HG03175 (cell line): ENCODE measurements at regions not wholly inside any gene's neighbourhood (a gene's known extent, or its start where the extent isn't known, plus 50 kb on each side); places are given as distances from the start of the nearest gene placed in this dataset.

Source experiments
- ATAC-seq: cut with Tn5 transposase; IDR thresholded peaks from one replicate; pipeline ENCODE4 v1.9.1; 2021; ENCODE audit warnings: mild to moderate bottlenecking, moderate library complexity; ENCODE audit not compliant: unreplicated experiment

DNA sequence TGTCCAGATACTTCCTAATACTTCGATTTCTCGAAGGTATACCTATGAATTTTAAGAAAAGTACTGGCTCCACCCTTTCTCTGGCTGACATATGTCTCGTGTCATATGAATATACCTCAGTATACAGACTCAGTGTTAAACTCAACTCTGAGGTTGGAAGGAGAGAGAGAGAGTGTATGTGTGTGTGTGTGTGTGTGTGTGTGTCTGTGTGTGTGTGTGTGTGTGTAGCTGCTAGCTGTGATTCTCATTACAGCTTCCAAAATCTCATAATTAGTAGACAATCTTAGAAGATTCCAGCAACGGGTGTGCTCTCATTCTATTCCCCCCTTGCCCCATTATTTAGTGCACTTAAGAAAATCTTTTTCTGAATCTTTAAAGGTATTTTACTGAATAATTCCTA, 380.3 kb upstream of the B3GALT2 start:
- ATAC-seq, result no peak

DNA sequence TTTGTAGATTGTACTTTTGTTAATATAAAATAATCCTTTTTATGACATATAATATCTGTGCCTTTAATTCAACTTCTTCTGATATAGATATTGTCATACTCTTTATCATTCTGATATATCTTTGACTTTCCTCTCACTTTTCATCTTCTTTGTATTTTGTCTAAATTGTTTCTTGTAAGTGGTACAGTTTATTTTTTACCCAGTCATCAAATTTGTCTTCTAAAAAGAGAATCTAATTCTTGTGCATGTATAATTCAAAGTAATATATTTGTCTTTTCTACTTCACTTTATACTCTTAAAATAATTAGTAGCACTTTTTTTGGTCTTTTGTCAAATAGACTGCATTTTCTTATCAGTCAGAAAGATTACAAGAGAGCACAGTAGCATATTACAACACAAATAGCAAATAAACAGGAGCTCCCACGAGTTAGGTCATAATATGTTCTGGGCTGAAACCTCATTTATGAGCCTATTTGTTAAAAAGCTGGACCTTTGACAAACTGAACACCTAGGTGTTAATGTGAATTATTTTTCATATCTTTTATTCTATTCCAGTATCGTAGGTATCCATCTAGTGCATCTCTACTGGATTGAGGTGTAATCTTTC, 379.7 kb upstream of the B3GALT2 start:
- no peak for ATAC-seq

- ATAC-seq, result no peak
Observed at GRCh38 chr1:193562121-193562520, 375.7 kb upstream of the B3GALT2 start.

DNA sequence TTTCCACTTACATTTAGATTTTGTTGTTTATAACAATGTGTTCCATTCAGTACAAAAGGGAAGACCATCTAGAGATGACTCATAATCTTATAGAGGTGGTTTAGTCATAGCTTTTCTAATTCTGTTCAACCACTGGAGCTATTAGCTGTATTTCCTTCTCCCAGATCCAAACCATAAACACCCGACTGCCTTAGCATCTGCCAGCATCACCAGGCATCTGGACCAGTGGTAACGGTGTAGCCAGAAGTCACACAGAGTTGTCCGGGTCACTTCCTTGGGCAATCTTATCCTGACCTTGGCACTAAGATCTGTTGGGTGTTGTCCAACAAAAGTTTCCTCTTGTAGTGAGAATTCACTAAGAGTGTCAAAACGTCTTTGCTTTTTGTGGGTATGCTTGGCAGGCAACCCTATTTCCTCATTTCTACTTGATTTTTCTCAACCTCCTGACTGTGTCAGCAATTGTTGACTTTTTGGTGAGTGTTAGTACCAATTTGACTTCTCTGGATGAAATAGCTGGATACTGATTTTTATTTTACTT, 372.1 kb upstream of the B3GALT2 start:
- no peak for ATAC-seq

- no peak for ATAC-seq
Observed at GRCh38 chr1:193555662-193556441, 369.4 kb upstream of the B3GALT2 start.

DNA sequence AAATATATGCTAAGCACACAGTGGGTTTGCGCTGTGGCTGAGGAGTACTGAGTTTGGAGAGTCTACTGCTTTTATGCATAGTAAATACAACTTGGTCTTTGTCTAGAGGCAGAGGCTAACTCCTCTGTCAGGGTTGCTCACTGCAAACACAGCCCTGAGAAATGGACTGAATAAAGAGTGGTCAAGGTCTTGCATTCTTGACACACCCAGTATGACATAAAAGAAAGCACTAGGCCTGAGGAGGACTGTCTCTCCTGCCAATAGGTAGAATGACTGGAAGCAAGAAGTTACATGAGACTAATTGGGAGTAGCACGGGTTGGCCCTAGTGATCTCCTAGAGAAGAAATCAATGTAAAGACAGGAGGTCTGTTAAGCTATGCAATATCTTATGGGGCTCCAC, 367.2 kb upstream of the B3GALT2 start:
- ATAC-seq, result no peak

DNA sequence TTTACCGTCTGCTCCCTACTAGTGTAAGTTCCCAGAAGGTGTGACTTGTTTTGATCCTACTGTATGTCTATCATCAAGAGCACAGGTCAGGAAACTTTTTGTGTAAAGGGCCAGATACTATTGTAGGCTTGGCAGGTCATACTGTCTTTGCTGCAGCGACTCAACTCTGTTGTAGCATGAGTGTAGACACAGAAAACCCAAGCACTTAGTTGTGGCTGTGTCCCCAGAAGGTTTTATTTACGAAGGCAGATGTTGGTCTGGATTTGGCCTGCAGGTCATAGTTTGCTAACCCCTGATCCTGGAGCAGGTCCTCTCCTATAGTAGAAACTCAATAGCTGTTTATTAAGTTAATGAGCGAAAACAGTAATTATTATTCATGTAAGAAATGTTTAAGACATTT, 365.9 kb upstream of the B3GALT2 start:
- ATAC-seq, result no peak

DNA sequence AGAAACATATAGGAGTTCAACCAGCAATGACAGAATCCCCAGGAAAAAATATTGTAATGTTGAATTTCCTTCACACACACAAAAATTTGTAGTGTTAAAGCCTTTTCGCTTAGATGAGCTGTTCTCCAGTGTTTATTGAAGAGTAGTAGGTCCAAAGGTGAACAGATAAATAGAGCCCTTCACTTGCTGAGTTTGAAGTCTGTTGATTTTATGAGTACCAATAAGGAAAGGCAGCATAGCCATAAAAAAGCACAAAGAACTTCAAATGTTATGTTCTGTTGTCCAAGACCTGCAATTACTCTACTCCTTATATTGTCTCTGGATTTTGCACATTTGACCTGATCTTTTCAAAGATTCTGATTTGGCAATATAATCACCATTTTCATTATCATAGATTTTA, 362.7 kb upstream of the B3GALT2 start:
- ATAC-seq, result no peak

- ATAC-seq, result no peak
Observed at GRCh38 chr1:193545171-193545570, 358.8 kb upstream of the B3GALT2 start.

DNA sequence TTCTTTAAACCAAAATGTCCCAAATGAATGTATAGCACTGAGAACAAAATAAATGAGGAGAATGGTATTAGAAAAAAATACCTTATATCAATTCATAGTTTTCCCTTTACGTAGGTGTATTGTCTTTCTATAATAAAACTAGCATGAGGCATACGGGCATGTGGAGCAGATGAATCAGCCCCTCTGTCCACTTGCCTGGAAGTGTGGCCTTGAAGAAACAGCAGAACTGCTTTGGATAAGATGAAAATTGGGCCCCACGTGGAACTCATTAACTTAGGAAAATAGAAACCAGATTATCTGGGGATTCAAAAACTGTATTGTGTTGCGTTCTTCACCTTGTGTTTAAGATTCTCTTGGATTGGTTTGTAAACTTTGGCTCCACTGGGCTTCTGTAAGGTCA, 356.8 kb upstream of the B3GALT2 start:
- ATAC-seq, result no peak

GRCh38 chr1:193542690-193543089, 356.3 kb upstream of the B3GALT2 start:
- no peak for ATAC-seq

DNA sequence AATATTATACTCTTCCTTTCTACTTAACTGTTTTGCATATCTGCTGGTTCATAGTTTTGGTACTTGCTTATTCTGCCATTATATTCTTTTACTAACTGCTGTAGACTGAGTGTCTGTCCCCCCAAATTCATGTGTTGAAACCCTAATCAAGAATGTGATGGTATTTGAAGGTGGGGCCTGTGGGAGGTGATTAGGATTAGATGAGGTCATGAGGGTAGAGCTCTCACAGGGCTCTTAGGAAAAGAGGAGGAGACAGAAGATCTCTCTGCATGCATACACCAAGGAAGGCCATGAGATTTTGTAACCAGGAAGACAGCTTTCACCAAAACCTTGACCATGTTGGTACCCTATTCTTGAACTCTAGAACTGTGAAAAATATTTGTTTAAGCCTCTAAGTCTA, 354.1 kb upstream of the B3GALT2 start:
- ATAC-seq, result peak; percentile 2

GRCh38 chr1:193539731-193540459, 353.5 kb upstream of the B3GALT2 start:
- peak; percentile 58 for ATAC-seq

GRCh38 chr1:193538680-193539079, 352.3 kb upstream of the B3GALT2 start:
- ATAC-seq, result no peak

DNA sequence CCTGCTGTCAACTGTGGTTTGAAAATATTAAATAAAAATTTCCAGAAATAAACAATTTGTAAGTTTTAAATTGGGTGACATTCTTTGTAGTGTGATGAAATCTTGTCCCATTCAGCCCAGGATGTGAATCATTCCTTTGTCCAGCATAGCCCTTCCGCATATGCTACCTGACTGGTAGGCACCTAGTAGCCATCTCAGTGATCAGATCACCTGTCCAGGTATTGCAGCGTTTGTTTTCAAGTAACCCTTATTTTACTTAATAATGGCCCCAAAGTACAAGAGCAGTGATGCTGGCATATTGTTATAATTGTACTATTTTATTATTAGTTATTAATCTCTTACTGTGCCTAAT, 351.6 kb upstream of the B3GALT2 start:
- ATAC-seq, result no peak

- ATAC-seq, result peak; percentile 86
Observed at GRCh38 chr1:193537266-193538002, 351.0 kb upstream of the B3GALT2 start.

DNA sequence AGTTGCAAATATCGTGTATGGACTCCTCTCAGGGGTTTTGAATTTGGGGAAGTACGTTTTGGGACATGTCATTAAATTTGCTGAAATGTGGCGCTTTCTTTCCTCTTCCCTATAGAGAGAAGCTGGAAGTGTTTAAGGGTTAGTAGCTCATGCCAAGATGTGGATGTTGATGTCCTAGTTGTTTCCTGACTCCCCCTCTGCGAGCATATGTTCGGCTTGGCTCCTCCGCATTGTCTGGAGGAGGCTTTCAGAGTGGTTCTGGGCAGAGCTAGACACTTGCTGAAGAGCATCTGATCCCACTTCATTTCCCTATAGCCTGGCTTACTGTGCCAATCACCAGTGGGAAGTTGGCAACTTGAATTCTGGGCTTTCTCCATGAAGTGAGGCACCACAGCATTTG, 347.4 kb upstream of the B3GALT2 start:
- no peak for ATAC-seq

DNA sequence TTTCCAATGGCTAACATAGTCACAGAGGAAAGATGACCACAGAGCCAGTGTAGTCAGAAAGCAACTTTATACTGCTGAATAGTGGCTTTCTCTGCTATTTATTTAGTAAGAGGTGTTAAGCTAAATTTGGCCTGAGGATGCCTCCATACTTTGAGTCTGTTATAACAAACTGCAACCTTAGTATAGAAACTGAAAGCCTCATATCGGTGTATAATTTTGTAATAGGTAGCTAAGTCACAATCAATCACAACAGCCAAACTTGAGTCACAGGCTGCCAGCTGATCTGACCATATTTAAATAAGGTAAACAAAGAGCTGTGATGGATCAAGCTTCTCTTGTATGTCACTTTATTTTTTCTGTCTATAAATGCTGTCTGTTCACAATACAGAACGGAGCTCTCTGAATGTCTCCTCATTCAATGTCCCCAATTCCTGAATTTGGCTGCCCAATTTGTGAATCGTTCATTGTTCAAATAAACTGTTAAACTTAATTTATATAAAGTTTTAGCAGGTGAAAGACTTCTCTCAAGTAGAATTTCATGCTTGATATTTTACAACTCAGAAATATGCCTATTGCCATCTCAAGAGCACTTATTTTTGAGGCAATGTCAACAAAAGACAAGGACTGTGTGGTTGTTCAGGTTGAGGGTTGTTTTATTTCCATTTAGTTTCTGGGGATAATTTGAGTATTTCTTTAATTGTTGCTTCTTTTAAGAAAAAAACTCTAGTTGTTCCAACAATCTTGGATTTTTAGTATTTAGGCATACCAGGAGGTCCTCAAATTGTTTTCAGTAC, 339.7 kb upstream of the B3GALT2 start:
- peak; percentile 53 for ATAC-seq

- no peak for ATAC-seq
Observed at GRCh38 chr1:193525411-193525810, 339.0 kb upstream of the B3GALT2 start.

DNA sequence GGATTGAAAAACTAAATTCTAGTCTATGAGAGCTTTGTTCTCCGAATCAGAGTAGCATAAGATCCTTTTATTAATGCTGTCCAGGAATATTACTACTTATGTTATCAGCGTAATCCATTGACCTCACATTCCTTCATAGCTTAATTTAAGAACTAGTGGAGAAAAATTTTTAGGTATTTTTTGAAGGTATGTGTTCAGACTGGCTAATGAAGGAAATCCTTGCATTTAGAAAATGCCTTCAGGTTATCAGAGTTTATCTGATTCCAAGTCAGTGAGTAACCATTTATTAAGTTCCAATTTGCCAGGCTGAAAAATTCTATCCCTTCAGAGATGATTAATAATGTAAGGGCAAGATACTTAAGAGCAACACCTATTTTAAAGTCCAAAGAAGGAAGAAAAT, 338.2 kb upstream of the B3GALT2 start:
- no peak for ATAC-seq
